LNCaP clone FGC (cell line): ENCODE measurements at regions not wholly inside any gene's neighbourhood (a gene's known extent, or its start where the extent isn't known, plus 50 kb on each side); places are given as distances from the start of the nearest gene placed in this dataset.

Experiments used
- DNase-seq: peaks from one replicate; pipeline ENCODE4 v3.0.0-alpha.2; 2011; ENCODE audit warnings: low read depth
- H3K4me3 ChIP-seq: 2 replicates; pipeline ENCODE4 v1.5.1; 2011; ENCODE audit warnings: mild to moderate bottlenecking, low read depth, low read length, control low read depth
- TF ChIP-seq, protein P1 (sequence below): IDR thresholded peaks from 2 replicates; pipeline ENCODE4 v1.5.1; 2012; ENCODE audit warnings: mild to moderate bottlenecking; ENCODE audit not compliant: control insufficient read depth, insufficient read depth; ENCODE audit errors: extremely low read depth

DNA sequence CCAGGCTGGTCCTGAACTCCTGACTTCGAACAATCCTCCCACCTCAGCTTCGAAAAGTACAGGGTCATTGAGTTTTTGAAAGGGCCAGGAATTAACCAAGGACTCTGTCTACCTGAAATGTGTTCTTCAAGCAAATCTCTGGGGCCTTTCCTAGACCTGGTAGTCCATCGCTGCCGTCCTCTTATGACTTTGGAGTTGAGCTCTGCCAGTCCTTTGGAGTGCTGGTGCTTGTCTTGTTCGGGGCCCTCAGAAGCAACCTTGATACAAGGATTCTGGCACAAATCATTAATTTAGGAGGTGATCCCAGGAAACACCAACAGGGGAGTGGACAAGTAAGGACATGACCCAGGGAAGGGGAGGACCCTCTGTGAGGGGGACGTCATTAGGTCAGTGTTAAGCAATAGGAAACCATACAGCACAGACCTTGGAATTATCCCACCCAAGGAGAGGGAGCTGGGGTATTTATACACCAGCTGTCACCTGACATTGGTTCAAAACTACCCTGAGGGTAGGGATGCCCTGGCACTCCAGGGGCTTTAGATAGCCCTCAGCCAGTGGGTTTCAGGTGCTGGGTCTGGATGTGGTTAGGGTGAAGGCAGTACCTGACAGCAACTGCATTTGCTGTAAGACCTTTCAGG lies 187.2 kb downstream of the FOXL1 start:
- TF ChIP-seq, protein P1, sequence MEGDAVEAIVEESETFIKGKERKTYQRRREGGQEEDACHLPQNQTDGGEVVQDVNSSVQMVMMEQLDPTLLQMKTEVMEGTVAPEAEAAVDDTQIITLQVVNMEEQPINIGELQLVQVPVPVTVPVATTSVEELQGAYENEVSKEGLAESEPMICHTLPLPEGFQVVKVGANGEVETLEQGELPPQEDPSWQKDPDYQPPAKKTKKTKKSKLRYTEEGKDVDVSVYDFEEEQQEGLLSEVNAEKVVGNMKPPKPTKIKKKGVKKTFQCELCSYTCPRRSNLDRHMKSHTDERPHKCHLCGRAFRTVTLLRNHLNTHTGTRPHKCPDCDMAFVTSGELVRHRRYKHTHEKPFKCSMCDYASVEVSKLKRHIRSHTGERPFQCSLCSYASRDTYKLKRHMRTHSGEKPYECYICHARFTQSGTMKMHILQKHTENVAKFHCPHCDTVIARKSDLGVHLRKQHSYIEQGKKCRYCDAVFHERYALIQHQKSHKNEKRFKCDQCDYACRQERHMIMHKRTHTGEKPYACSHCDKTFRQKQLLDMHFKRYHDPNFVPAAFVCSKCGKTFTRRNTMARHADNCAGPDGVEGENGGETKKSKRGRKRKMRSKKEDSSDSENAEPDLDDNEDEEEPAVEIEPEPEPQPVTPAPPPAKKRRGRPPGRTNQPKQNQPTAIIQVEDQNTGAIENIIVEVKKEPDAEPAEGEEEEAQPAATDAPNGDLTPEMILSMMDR: no peak
- H3K4me3 ChIP-seq: no peak overlapping the region
- no peak for DNase-seq

DNA sequence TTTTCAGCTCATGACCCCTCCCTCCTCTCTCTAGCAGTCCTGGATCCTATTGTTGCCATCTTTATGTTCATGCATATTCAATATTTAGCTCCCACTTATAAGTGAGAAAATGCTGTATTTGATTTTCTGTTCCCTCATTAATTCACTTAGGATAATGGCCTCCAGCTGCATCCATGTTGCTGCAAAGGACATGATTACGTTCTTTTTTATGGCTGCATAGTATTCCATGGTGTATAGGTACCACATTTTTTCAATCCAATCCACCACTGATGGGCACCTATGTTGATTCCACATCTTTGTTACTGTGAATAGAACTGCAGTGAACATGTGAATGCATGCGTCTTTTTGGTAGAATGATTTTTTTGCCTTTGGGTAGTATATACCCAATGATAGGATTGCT lies 188.4 kb downstream of the FOXL1 start:
- DNase-seq: no peak
- TF ChIP-seq, protein P1: no peak
- H3K4me3 ChIP-seq: no peak overlapping the region

DNA sequence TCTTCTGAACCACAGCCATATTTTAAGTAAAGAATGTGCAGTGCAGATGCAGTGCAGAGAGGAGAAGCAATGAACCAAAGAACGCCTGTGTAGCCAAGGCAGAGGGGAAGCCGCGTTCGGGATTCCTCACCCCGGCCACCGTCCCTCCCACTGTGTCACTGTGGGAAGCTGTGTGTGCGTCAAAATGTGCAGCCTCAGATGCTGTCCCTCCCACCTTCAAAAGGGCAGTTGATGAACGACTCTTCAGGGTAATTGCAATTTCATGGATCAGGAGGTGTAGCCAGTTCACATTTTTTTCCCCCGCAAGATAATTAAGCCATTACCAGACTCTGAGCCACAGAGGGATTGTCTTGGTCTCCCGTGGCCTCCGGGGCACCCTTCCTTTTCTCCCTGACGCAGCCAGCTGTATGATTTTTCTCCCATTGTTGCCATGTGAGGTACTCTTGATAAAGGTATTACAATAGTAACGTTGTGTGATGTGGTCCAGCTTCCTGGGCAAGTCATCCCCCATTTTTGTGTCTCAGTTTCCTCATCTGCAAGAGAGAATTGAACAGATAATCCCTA lies 190.0 kb downstream of the FOXL1 start:
- TF ChIP-seq, protein P1: no peak
- DNase-seq: no peak
- H3K4me3 ChIP-seq: no peak overlapping the region

DNA sequence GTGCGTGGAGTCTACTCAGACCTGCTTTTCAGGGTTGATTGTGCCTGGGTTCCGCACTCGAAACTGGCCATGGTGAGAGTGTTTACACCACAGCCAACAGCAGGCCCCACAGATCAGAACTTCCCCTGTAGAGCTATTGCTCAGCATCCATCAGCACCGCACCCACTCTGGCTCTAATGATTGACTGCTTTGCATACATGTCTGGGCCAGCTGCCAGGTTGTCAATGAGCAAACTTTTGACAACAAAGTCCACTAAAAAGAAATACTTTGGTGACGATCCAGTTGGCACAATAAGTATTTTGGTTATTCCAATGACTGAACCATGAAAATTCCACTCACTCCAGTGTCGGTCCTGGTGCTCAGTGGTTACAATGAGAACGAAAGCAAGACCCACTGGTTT lies 190.7 kb downstream of the FOXL1 start:
- no peak overlapping the region for H3K4me3 ChIP-seq
- DNase-seq: no peak
- TF ChIP-seq, protein P1: no peak

DNA sequence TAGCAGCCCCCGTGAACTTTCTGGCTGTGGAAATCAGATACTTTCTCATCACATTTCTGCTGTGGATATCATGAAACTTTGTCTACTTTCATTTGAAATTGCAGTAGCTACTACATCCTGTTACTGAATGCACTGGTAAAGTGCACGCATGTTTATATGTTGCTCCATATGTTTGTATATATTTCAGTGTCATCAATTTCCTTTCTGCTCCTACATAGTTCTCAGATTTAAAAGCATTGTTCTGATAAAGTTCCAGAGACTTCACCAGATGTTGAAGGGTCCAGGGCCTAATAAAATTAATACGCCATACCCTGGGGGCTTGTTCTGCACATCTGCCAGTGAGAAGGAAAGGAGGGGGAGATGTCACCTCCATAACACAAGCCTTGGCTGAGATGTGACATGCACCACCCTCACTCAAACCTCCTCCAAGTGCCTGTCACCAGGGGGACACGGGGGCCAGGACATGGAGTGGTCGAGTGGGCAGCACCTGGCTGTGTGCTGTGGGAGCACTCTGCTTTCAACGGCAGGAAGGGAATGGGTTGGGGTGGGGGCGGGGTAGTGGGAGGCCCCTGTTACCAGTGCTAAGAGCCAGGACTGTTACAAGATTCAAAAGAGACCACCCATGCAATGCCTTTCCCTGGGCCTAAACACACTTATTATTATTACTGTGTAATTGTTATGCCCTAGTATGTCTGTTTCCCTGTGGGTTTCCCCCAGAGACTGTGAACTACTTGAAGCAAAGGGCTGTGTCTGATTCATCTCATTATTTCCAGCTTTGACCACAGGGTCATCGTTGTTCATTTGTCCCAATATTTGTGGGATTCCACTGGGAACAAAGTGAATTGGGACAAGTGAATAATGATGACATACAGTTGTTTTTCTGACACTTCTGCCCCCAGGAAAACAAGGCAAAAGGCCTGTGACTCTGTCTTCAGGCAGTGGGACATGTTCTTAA lies 193.4 kb downstream of the FOXL1 start:
- H3K4me3 ChIP-seq: no peak overlapping the region
- TF ChIP-seq, protein P1: no peak
- no peak for DNase-seq

DNA sequence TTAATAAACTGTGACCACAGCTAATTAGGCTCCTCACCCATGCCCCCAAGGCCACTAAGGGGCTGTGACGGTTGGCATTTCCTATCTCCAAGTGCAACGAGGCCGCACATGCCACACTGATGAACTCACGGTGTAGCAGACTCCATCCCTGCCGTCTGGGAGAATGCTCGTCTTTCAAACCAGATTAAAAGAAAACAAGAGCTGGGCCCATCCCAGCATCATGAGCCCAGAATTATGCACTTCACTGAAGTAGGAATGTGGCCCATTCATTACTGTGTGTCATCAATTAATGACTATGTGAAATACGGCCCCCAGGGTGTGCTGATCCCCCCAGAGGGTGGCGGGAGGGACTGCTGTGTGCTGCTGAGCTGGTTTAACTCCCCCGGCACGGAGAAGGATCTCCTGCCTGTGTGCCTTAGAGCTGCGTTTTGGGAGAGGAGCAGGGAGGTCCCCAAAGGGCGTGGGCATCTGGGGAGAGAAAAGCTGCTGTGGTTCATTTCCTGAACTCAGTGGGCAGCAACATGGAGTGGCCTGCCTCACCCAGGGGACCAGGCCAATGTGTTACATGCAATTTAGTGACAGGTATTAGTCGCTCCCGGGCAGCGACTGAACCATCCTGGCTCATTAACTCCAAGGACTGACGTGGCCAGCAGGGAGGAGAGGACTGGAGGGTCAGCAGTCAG lies 194.5 kb downstream of the FOXL1 start:
- TF ChIP-seq, protein P1: no peak
- DNase-seq: no peak
- no peak overlapping the region for H3K4me3 ChIP-seq
